HG03066 (cell line): ENCODE measurements at regions not wholly inside any gene's neighbourhood (a gene's known extent, or its start where the extent isn't known, plus 50 kb on each side); places are given as distances from the start of the nearest gene placed in this dataset.

ENCODE experiments used
- ATAC-seq: cut with Tn5 transposase; IDR thresholded peaks from one replicate; pipeline ENCODE4 v1.9.1; 2021; ENCODE audit warnings: low read depth; ENCODE audit not compliant: unreplicated experiment

DNA sequence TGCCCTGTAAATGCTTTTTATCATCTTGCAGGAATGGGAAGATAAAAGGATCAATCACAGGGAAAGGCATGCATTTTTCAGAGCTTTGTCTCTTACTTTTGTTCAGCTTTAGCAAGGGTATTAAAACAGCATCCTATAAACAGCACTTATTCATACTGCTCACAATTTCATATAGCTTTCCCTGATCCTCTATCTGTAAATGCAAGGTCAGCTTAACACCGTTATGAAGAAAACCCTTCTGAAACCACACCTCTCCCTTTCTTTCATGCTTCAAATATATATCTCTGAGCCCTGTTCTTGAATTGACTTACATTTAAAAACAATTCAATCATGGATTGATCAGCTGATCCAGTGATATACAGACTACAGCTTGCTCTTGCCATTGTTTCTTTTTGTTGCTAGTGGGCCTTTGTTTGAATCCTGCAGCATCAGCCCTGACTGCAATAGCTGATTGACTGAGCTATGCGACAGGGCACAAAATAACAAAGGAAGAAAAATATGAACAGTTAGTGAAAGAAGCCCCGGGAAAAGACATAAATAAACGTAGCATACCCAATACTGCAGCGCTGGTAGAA, 795.5 kb upstream of the CDH2 start:
- ATAC-seq, result no peak

DNA sequence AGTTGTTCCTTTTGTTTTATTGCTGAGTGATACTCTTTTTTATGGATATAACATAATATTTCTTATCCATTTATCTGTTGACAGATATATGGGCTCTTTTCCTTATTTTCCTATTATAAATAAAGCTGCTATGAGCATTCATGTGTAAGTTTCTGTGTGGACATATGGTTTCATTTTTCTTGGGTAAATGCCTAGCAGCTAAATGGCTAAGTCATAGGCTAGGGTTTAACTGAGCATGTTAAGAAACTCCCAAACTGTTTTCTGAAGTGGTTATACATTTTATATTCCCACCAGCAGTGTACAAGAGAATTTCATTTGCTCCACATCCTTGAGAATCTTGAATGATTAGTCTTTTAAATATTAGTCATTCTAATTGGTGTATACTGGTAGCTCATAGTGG, 786.6 kb upstream of the CDH2 start:
- ATAC-seq, result no peak

DNA sequence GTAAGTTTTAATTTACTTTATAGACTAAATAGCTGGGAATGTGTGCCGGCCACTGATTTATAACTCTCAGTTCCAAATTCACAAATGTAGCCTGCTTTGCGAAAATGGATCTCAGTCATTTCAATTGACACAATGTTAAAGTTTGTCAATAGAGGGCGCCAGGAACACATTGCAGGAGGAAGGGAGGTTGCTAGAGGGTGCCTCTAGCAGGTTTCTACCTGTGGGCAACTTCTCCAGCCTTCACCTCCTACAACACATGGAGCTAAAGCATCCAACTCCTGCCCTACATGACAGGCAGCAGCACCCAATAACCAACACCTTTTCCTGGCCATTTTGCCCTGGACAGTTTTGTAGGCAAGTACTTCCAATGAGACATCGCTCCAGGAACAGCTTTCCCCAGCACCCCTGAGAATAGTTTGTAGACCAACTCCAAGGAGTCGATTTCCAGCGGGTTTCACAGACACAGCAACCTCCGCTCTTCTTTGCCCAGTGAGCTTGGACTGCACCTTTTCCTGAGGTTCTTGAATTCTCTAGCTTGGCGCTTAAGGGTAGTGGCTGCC, 784.8 kb upstream of the CDH2 start:
- peak; percentile 52 for ATAC-seq

DNA sequence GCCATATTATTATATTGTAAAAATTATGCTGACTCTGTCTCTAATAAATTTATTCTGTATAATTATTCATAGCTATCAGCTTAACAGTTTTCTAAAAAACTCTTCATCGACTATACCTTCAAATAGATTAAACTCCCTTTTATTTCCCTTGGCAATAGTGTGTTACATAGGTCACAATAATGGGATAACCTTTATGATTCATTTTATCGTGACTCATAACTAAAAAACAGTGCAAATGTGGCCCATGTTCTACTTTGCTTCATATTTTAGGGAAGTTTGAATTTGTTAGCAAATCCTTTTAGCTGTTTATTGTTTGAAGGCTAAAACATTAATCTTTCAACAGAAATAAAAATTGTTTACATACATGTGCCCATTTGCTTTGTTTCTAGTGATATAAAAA, 783.2 kb upstream of the CDH2 start:
- ATAC-seq, result no peak

DNA sequence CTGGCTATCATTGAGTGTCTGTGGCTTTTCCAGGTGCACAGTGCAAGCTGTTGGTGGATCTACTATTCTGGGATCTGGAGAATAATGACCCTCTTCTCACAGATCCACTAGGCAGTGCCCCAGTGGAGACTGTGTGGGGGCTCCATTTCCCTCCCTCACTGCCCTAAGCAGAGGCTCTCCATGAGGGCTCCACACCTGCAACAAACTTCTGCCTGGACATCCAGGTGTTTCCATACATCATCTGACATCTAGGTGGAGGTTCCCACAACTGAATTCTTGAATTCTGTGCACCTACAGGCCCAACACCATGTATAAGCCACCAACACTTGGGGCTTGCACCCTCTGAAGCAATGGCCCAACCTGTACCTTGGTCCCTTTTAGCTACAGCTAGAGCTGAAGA, 775.4 kb upstream of the CDH2 start:
- ATAC-seq, result no peak

DNA sequence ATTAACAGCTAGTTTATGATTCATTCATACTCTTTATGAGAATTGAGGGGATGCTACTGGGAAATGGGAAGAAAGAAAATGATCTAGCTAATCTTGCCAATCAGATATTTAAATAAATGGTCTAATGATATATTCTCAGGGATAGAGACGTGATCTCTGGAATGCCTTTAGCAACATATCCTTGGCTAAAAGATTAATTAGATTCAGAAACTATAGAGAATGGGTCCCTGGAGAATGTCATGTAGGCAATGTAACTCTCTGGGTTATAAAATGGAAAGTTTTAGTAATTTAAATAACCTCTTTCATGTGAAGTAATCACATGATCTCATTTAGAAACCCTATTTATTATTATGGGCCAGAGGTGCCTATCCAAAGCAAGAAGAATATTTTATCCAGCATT, 771.0 kb upstream of the CDH2 start:
- no peak for ATAC-seq

DNA sequence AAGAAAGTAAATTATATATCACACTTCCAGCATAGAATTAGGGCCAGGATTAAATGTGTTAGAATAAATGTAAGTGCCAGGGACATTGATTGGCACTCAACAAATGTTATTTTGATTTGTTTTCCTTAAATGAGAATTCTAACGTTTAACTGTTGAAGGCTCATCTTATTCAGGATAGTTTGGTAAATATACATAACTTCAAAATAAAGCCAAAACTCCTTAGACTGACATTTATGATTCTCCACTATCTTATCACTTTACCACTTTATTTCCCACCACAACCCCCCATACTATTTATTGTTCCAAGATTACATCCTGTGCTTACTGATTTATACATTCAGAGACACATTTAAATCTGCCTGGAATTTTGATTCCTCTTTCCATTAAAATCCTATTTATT, 769.5 kb upstream of the CDH2 start:
- ATAC-seq, result no peak

DNA sequence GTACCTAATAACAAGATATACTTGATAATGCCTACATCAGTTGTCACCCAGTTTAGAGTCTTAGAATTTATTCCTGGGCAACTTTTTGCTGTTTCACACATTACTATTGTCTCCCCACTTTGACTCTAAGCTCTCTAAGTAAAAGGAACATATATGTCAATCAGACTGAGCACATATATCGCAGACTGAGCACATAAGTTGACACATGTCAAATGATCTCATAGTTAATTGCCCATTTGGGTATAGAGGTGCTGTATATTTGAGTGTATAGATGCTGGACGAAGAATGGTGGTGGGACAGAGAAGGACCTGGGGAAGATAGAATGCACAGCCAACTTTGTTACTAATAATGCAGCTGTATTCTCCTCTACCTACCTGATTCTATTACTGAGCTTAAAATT, 746.0 kb upstream of the CDH2 start:
- ATAC-seq, result no peak

DNA sequence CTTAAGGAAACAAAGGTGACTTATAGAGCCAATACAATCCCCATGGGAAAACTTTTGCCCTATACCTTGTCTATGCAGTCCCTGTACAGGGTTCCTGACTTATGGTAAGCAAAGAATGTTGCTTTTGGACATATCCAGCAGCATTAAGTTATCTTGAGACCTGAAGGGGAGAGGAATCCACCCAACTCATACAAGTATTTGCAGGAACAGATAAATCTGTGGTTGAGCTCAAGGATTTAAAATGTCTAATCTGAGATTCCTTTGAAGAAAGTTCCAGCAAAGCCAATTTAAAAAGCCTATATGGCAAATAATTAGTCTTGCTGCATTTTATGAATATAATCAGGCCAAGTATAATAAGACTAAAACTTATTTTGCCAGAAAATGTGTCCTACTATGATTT, 739.5 kb upstream of the CDH2 start:
- ATAC-seq, result no peak

DNA sequence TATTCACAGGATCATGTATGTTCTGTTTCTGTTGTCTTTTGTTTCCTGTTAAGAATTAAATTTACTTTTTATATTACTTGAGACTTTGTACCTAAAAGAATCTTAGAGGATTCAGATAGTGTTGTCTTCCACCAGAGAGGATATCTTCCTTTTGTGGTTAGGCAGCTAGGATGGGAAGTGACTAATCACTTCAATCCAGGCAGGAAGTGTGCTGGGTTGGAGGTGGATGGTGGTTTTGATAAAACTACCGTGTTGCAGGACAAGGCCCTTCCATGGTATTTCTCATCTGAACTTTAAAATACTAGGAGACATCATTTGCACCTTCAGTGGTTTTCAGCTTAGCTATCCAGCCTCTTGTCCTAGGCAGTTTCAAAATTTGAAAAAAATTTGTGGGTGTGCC, 728.6 kb upstream of the CDH2 start:
- ATAC-seq, result no peak

DNA sequence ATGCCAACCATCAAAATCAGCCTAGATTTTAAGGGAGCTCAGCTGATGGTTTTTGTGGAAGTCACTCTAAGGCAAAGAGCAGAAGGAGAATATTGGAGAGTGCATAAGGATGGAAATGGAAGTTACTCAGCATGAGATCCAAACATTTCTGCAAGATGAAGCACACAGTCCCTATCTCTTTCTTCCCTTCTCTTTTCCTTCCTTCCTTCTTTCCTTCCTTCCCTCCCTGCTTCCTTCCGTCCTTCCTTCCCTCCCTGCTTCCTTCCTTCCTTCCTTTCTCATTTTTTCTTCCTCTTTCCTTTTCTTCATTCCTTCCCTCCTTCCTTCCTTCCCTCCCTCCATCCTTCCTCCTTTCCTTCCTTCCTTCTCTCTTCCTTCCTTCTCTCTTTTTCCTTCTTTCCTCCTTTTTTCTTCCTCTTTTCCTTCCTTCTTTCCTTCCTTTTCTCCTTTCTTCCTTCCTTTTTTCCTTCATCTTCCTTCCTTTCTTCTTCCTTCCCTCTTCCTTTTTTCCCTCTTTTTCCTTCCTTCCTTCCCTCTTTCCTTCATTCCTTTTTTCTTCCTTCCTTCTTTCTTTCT, 727.9 kb upstream of the CDH2 start:
- no peak for ATAC-seq

DNA sequence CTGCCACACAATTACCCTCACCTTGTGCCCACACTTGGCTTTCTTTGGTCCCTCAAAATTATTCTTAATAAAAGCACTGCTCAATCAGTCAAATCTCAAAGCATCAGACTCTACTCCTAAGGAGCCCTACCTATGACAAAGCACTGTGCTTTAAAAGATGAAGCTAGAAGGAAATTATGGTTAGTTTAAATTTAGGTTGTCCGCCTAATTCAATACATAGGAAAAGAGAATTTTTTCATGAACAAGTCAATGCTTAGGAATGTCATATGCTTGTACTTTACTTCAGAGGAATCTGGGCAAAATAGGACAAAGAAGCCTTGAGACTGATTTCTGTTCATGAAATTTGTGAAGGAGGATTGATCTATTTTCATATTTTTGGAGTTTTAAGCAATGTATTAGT, 726.4 kb upstream of the CDH2 start:
- no peak for ATAC-seq

DNA sequence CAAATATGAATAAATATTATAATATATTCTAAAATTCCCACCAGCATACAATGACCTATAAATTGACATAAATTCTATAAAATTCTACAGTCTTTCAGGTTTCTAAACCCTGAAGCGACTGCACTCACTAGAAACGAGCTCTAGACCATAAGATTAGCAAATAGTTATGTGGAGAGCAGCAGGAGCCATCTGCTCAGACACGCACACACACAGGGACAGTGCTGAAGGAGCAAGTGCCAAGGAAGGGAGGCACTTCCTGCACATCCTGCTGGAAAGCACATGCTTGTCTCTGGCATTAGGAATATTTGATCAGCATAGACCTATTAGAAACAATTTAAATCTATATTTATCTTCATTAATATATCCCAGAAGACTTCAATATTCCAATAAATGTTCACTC, 713.9 kb upstream of the CDH2 start:
- no peak for ATAC-seq

DNA sequence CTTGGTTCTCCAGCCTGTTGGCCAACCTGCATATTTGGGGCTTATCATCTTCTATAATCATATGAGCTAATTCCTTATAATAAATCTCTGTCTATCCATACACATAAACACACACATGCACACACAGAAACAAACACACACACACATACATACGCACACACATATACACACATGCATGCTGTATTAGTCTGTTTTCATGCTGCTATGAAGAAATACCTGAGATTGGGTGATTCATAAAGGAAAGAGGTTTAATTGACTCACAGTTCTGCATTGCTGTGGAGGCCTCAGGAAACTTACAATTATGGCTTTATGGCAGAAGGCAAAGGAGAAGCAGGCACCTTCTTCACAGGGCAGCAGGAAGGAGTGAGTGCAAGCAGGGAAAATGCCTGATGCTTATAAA, 707.4 kb upstream of the CDH2 start:
- no peak for ATAC-seq

DNA sequence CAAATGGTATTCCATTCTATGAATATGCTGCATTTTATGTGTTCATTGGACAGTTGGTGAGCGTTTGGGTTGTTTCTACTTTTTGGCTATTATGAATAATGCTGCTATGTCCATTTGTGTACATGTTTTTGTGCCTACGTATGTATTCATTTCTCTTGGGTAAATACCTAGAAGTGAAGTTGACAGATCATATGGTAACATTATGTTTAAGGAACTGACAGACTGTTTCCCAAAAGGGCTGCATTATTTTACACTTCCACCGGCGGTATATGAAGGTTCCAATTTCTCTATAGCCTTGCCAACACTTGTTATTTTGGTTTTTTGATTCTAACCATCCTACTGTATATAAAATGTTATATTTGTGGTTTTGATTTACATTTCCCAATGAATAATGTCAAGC, 703.9 kb upstream of the CDH2 start:
- no peak for ATAC-seq

DNA sequence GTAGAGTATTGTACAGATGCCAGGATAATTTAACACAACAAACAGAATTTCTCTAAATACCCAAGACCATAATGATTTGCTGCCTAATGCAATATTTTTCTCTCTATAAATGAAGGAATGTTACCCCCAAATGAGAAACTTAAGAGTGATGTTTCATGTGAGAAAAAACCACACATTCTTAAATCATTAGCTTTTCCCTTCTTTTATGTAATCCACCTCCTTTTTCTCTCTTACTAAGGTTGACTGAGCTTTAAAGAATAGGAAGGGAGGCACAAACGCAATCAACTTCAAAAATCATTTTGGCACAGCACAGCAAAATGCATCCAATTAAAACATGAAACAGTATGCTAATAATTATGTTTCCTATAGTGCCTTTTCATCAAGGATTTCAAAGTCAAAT, 698.1 kb upstream of the CDH2 start:
- ATAC-seq, result no peak

DNA sequence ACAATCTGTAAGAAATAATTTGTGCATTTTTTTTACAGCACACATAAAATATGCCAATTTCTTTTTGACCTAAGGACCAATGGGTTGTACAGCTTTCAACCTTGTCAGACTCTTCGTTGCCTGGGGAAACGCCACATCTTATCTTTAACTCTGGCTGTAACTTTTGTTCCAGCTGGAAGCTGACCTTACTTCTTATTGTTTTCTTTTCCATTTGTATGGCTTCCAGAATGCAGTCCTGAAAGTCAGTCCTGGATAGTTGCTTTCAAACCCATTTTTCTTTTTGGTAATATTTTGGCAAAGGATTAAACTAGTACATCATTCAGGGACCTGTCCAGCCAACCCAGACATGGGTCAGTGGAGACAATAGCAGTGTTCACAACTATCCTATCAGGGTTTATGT, 686.5 kb upstream of the CDH2 start:
- ATAC-seq, result no peak

DNA sequence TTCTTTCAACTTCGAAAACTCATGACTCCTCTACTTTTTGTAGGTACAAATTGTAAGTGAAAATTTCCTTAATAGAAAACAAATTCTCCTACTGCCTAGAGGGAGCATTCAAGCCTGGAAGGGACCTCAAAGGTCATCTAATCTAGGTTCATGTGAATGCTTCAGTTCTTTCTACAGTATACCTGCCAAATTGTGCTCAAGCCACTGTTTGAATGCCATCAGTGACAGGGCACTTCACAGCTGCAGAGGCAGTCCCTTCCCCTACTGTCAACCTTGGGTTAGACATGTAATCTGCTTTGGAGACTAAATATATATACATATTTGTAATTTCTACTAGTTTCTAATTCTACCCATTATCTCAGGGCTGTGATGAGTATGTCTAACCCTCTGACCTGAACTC, 681.3 kb upstream of the CDH2 start:
- no peak for ATAC-seq

DNA sequence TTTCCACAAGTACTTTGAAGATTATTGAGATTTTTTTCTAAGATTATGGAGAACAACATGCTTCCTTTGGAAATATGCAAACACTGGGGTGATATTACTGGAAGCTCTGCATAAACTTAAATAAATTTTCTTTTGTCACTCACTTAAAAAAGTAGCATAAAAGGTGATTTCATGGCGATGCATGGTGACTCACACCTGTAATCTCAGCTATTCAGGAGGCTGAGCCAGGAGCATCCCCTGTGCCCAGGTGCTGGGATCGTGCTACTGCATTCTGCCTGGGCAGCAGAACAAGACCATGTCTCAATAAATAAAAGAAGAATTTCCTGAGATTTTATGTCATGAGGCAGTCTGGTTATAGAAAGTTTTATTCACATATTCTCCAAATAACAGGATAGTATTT, 679.1 kb upstream of the CDH2 start:
- ATAC-seq, result no peak

DNA sequence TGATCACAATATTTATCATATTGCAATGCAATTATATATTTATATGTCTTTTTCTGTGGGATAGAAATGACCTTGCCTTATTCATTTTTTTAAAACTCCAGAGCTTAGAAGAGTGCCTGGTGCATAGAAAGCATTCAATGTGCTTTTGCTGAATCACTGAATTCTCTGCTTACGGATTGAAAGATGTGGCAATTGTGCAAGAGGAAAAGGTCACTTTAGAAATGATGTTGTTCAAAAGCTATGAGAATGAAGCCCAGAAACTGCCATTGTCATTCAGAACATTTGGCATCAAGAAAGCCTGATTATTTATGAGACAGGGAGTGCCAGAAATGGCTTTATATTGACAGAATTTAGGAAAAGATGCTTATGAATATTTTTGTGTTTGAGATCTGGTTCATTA, 678.6 kb upstream of the CDH2 start:
- ATAC-seq, result no peak

DNA sequence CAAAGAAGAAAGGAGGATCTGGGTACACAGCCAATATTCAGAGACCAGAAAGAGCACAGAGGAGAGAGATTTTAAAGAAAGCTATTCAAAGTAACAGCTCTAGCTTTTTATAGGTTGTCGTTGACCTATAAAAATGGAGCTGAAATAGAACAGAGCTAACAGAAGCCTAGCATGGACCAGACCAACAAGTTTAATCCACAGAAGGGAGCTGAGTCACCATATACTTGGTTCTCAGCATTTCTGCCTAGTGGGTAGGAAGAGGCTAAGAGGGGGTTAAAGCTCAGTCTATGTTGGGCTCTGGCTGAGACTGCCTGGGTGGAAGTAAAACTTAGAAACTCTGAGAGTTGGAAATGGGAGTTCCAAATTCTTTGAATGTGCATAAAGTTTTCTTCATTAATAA, 678.0 kb upstream of the CDH2 start:
- no peak for ATAC-seq

DNA sequence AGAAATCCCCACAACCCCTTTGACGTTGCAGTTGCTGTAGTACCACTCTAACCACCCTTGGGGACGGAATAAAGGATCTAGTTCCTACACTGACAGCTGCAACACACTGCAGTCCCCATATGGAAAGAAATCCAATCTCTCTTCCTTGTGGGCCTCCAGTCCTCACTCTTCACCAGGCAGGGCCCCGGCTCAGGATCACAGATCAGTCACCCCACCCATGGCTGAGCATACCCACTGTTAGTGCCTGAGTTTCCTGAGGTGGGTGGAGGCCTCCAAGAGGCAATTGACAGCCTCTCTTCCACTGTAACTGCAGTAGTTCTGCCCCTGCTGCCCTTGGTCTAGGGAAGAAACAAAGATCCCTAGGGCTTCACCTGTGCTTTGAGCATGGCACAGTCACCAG, 670.0 kb upstream of the CDH2 start:
- ATAC-seq, result no peak

DNA sequence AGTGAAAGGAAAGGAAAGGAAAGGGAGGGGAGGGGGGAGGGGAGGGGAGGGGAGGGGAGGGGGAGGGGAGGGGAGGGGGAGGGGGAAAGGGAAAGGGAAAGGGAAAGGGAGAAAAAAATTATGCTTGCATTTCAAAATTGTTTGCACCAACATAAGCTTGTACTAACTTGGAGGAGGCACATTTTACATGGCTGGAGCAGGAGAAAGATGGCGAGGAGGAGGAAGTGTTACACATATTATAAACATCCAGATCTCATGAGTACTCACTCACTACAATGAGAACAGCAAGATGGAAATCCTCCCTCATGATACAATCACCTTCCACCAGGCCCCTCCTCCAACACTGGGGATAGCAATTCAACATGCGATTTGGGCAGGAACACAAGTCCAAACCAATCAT, 660.2 kb upstream of the CDH2 start:
- no peak for ATAC-seq
